GM23338 (cell line): ENCODE measurements at regions not wholly inside any gene's neighbourhood (a gene's known extent, or its start where the extent isn't known, plus 50 kb on each side); places are given as distances from the start of the nearest gene placed in this dataset.

ENCODE experiments used
- ATAC-seq: fragments of 200-7000 bp; cut with Tn5 transposase; 3 replicates; pipeline ENCODE4 v1.9.1; 2020
- DNase-seq: peaks from one replicate; pipeline ENCODE4 v3.0.0-alpha.2; 2015; ENCODE audit warnings: low spot score
- H2AFZ ChIP-seq: fragments of 200-600 bp; sonication (generic); 2 replicates; pipeline ENCODE4 v1.8.0; 2016; ENCODE audit warnings: antibody characterized with exemption, mild to moderate bottlenecking, moderate library complexity
- H3F3A ChIP-seq: fragments of 200-600 bp; sonication (generic); replicated peaks from 2 replicates; pipeline ENCODE4 v1.8.0; 2017; ENCODE audit warnings: antibody characterized with exemption, mixed run types, low read depth
- H3K27ac ChIP-seq: fragments of 200-600 bp; sonication (generic); 2 replicates; pipeline ENCODE4 v1.6.1; 2016; ENCODE audit warnings: low read depth
- H3K27me3 ChIP-seq: fragments of 200-600 bp; sonication (generic); 2 replicates; pipeline ENCODE4 v1.8.0; 2016; ENCODE audit warnings: mild to moderate bottlenecking, mixed run types, moderate library complexity; ENCODE audit not compliant: insufficient read depth
- H3K36me3 ChIP-seq: fragments of 200-600 bp; sonication (generic); 2 replicates; pipeline ENCODE4 v1.8.0; 2016; ENCODE audit warnings: mild to moderate bottlenecking; ENCODE audit not compliant: insufficient read depth
- H3K4me1 ChIP-seq: fragments of 200-600 bp; sonication (generic); 2 replicates; pipeline ENCODE4 v1.8.0; 2016; ENCODE audit warnings: mild to moderate bottlenecking, moderate library complexity; ENCODE audit not compliant: insufficient read depth
- H3K4me2 ChIP-seq: fragments of 200-600 bp; sonication (generic); 2 replicates; pipeline ENCODE4 v1.7.1; 2017; ENCODE audit warnings: mixed run types
- H3K4me3 ChIP-seq: fragments of 200-600 bp; sonication (generic); 2 replicates; pipeline ENCODE4 v1.6.1; 2016; ENCODE audit warnings: mixed run types
- H3K79me2 ChIP-seq: fragments of 200-600 bp; sonication (generic); replicated peaks from 2 replicates; pipeline ENCODE4 v1.8.0; 2017; ENCODE audit warnings: mild to moderate bottlenecking; ENCODE audit not compliant: insufficient read depth
- H3K9me2 ChIP-seq: fragments of 200-600 bp; sonication (generic); 2 replicates; pipeline ENCODE4 v1.8.0; 2017; ENCODE audit not compliant: insufficient read depth
- H4K20me1 ChIP-seq: fragments of 200-600 bp; sonication (generic); replicated peaks from 2 replicates; pipeline ENCODE4 v1.8.0; 2017; ENCODE audit warnings: mild to moderate bottlenecking; ENCODE audit not compliant: insufficient read depth
- H3K27ac Mint-ChIP-seq: 2 replicates; pipeline ENCODE4 v1.8.0; 2020; ENCODE audit warnings: inconsistent platforms, mild to moderate bottlenecking, moderate library complexity, mixed read lengths
- H3K27me3 Mint-ChIP-seq: 3 replicates; pipeline ENCODE4 v1.8.0; 2022; ENCODE audit warnings: low read depth, mild to moderate bottlenecking, moderate library complexity, mixed read lengths, inconsistent platforms; ENCODE audit not compliant: insufficient read depth, poor library complexity
- H3K36me3 Mint-ChIP-seq: 3 replicates; pipeline ENCODE4 v1.8.0; 2021; ENCODE audit warnings: low read depth, mild to moderate bottlenecking, inconsistent platforms, moderate library complexity, mixed read lengths
- H3K4me1 Mint-ChIP-seq: 3 replicates; pipeline ENCODE4 v1.8.0; 2020; ENCODE audit warnings: mild to moderate bottlenecking, inconsistent platforms, mixed read lengths
- H3K4me3 Mint-ChIP-seq: 3 replicates; pipeline ENCODE4 v1.8.0; 2021; ENCODE audit warnings: moderate library complexity, mild to moderate bottlenecking, inconsistent platforms, mixed read lengths
- H3K9me3 Mint-ChIP-seq: 3 replicates; pipeline ENCODE4 v1.8.0; 2020; ENCODE audit warnings: moderate library complexity, mild to moderate bottlenecking, inconsistent platforms, mixed read lengths
- CREB1 ChIP-seq: fragments of 250-450 bp; sonication (Bioruptor Pico); IDR thresholded peaks from 2 replicates; pipeline ENCODE4 v1.5.0; 2020; ENCODE audit warnings: low read depth, mild to moderate bottlenecking, moderate library complexity
- CTCF ChIP-seq, 2 experiments: fragments of 200-600 bp in 1 of 2; sonication (generic) in 1 of 2; conservative IDR thresholded peaks; 2 replicates each; pipeline versions ENCODE4 v1.5.1 to v1.6.1; 2016 to 2017; ENCODE audit warnings: antibody characterized with exemption in 2 of 2, low read depth in 2 of 2, mild to moderate bottlenecking in 2 of 2, moderate library complexity in 1 of 2
- ETS1 ChIP-seq: IDR thresholded peaks from 2 replicates; pipeline ENCODE4 v1.6.1; 2016; ENCODE audit warnings: antibody characterized with exemption
- EZH2 ChIP-seq: fragments of 200-600 bp; sonication (generic); IDR thresholded peaks from one replicate; pipeline ENCODE4 v1.8.0; 2017; ENCODE audit warnings: antibody characterized with exemption, mild to moderate bottlenecking, low read depth; ENCODE audit not compliant: unreplicated experiment
- EZH2phosphoT487 ChIP-seq: fragments of 200-600 bp; sonication (generic); IDR thresholded peaks from one replicate; pipeline ENCODE4 v1.8.1; 2018; ENCODE audit warnings: antibody characterized with exemption; ENCODE audit not compliant: unreplicated experiment
- JUNB ChIP-seq: IDR thresholded peaks from one replicate; pipeline ENCODE4 v1.6.1; 2016; ENCODE audit warnings: antibody characterized with exemption; ENCODE audit not compliant: unreplicated experiment
- NANOG ChIP-seq: IDR thresholded peaks from 2 replicates; pipeline ENCODE4 v1.6.1; 2016; ENCODE audit warnings: antibody characterized with exemption, borderline replicate concordance
- POLR2AphosphoS5 ChIP-seq: IDR thresholded peaks from 2 replicates; pipeline ENCODE4 v1.6.1; 2016; ENCODE audit warnings: antibody characterized with exemption, low read depth
- REST ChIP-seq: IDR thresholded peaks from one replicate; pipeline ENCODE4 v1.6.1; 2018; ENCODE audit warnings: antibody characterized with exemption; ENCODE audit not compliant: unreplicated experiment
- STAT1 ChIP-seq: IDR thresholded peaks from one replicate; pipeline ENCODE4 v1.6.1; 2016; ENCODE audit warnings: antibody characterized with exemption; ENCODE audit not compliant: unreplicated experiment
- ZNF114 ChIP-seq: fragments of 250-450 bp; sonication (Bioruptor Pico); IDR thresholded peaks from 2 replicates; pipeline ENCODE4 v1.5.0; 2020; ENCODE audit warnings: mild to moderate bottlenecking, moderate library complexity
- ZNF331 ChIP-seq: fragments of 250-450 bp; sonication (Bioruptor Pico); IDR thresholded peaks from 2 replicates; pipeline ENCODE4 v1.5.0; 2020; ENCODE audit warnings: low read depth, mild to moderate bottlenecking, moderate library complexity
- ZNF462 ChIP-seq: fragments of 250-450 bp; sonication (Bioruptor Pico); IDR thresholded peaks from 2 replicates; pipeline ENCODE4 v1.5.0; 2020; ENCODE audit warnings: mild to moderate bottlenecking, moderate library complexity

GRCh38 chr1:218700666-218701065 is 355.5 kb downstream of the TGFB2 start:
- Histone ChIP-seq H3K4me1 (no peaks in the 10 kb centered on the region), H4K20me1 (no peaks in the 10 kb centered on the region), H3K9me2 (no peaks in the 10 kb centered on the region; the same call in 1 of the 2 replicates), H3F3A (no peaks in the 10 kb centered on the region), H3K27me3 (no peaks in the 10 kb centered on the region), H3K4me3 (no peak overlapping the region), H3K36me3 (no peaks in the 10 kb centered on the region), H3K4me2 (no peak overlapping the region), H2AFZ (no peak overlapping the region), H3K79me2 (no peaks in the 10 kb centered on the region), H3K27ac (no peak overlapping the region)
- Mint-ChIP-seq H3K4me3 (no peak overlapping the region), H3K4me1 (peaks cover 2% of the 10 kb centered on the region), H3K27me3 (no peaks in the 10 kb centered on the region), H3K9me3 (no peaks in the 10 kb centered on the region), H3K27ac (no peak overlapping the region), H3K36me3 (no peaks in the 10 kb centered on the region)
- ATAC-seq (no peak), DNase-seq (no peak)
- TF ChIP-seq CTCF (conservative IDR thresholded peaks at IDR 0.05; ENCODE audit: low read depth in 2 of 2), result no peak
- no peak for TF ChIP-seq ZNF462 (CRISPR knock-in tag)
- TF ChIP-seq EZH2, result no peak
- no peak for TF ChIP-seq ZNF331 (CRISPR knock-in tag)
- no peak for TF ChIP-seq JUNB
- no peak for TF ChIP-seq CREB1
- TF ChIP-seq NANOG, result no peak
- TF ChIP-seq STAT1, result no peak
- TF ChIP-seq ZNF114 (CRISPR knock-in tag), result no peak
- no peak for TF ChIP-seq POLR2AphosphoS5
- TF ChIP-seq ETS1, result no peak
- TF ChIP-seq REST, result no peak
- TF ChIP-seq EZH2phosphoT487, result no peak
